HG02798 (cell line): ENCODE measurements at regions not wholly inside any gene's neighbourhood (a gene's known extent, or its start where the extent isn't known, plus 50 kb on each side); places are given as distances from the start of the nearest gene placed in this dataset.
"Not testable (repeated sequence)": the region's sequence is repeated elsewhere in the genome, so short reads cannot be mapped to it uniquely, and the experiment has no call there.

Experiments used
- ATAC-seq: cut with Tn5 transposase; IDR thresholded peaks from one replicate; pipeline ENCODE4 v1.9.1; 2021; ENCODE audit warnings: mild to moderate bottlenecking; ENCODE audit not compliant: unreplicated experiment, poor library complexity

DNA sequence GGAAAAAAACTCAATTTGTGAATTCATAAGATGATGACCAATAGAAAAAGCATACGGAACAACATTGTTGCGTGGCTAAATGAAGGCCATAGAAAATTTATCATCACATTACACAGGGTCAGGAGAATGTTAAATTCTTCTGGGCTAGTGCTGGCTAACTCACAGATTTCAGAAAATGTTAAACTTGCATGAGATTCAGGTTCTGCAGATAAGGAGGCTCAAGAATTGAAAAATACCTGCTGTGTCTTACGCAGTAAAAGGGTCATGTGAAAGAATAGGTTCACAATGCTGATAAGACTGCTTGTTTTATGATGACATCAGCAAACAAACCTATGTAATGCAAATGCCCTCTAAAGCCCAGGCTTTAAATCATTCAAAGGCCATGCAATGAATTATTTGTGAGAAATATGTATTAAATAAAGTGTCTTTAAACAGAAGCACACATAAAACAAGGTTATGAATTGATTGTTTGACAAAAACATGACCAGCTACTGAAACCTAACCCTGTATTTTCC lies 378.8 kb downstream of the USP25 start:
- ATAC-seq: no peak

GRCh38 chr21:16113052-16113715 lies 383.4 kb downstream of the USP25 start:
- no peak for ATAC-seq

- no peak for ATAC-seq
Observed at GRCh38 chr21:16115461-16115860, 385.7 kb downstream of the USP25 start.

DNA sequence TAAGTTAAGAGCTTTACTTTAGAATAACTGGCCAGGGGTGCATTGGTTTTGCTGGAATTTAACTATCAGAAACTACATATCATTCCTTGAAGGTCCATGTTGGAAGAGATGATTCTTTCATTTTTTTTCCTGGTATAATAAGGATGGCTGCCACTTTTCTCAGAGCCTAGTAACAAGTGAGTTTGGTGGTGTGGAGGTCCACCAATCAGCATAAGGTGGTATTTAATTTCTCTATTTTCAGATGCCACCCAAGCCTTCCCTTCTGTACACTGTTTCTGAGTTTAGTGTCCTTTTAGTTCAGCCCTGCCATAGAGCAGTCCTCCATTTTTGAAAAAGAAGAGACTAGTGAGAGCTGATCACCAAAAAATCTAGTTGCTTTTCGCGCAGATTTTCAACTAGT lies 386.3 kb downstream of the USP25 start:
- no peak for ATAC-seq

DNA sequence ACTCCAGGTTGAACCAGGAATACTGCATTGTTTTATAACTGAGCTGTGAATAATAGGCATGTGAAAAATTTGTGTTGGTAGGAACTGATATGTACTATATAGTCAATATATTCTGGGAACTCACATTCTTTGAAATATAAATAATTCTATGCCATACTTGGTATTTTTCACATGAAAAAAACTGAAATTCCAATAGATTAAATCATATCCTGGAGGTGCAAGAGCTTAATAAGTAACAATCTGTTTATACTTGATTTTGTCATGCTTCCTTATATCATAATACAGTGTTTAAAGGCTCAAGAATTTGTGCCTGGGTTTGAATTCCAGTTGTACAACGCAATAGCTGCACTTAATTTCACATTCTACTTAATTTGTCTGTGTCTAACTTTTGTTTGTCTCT lies 387.0 kb downstream of the USP25 start:
- no peak for ATAC-seq

DNA sequence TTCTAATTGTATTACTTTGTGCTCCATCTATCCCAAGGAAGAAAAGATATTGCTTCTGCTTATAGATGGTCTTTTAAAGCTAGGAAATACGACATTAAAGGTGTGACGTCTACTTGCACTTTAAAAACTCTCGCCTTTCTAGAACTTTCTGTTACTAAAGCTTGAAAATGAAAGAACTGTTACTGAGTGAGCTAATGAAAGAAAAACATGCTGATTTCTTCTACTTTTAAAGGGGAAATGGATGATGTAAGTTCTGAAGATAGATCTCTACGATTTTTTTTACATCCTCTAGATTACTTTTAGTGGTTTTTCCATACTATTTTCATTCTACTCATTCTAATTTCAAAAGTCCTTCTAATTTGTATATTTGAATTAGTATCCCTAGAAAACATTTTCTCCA lies 387.5 kb downstream of the USP25 start:
- no peak for ATAC-seq

DNA sequence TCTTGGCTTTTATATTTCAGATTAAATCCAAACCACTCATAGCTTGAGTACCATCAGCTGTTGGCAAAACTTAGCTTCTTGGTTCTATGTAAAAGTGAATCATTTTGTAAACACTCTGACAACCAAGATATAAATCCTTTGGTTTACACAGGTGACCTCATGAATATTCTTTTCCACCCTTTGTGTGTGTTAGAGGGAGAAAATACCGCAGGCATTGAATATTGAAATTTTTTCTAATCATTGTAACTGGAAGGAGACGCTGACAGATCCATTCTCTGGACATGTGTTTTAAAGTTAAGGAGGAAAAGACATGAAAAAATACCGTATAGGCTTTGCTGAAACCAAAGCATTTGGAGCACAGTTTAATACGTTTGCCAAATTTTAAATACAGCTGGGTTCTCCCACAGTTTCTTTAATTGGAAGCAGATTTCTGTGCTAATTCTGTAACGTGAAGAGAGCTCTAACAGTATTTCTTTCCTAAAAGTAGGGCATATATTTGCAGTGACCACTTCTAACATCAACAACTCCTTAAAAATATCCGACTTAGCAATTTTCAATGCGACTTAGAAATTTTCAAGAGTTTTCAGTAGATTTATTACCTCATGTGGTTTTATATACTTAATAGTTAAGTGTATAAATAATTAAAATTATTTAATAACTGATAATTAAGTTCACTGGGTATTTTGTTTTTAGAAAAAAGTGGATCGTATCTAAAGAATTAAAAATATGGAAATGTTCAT lies 388.2 kb downstream of the USP25 start:
- ATAC-seq: no peak

DNA sequence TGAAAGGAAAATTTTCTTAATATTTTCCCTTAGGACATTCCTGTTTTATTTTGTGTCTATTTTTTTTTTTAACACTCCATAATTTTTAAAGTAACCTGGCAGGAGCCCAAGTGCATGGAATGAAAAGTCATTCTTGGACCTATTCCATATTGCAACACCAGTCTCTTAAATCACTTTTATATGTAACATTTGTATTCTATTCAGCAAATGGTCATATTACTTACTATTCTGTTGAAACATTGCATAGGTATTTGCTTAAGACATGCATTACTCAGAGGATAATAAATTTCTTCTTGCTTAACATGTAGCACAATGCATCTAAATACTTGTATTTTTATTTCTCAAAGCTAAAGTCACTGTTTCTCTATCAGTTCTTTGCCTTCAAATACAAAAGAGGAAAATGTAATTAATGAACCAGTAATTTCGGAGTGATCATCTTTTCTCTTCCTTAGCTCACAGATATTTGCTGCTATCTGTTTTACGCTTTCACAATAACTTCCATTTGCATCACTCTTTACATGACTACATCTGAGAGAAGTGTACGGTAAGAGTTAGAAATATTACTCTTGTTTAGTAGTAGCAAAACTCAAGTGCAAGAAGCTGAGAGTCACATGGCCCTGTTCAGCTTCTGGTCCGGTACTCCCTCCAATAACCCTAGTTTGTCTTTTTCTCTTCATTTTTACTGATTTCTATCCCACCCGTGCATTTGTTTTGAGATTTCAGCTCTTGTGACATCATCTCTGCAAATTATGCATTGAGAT lies 394.8 kb downstream of the USP25 start:
- ATAC-seq: no peak

GRCh38 chr21:16125274-16125673 lies 395.5 kb downstream of the USP25 start:
- ATAC-seq: no peak

DNA sequence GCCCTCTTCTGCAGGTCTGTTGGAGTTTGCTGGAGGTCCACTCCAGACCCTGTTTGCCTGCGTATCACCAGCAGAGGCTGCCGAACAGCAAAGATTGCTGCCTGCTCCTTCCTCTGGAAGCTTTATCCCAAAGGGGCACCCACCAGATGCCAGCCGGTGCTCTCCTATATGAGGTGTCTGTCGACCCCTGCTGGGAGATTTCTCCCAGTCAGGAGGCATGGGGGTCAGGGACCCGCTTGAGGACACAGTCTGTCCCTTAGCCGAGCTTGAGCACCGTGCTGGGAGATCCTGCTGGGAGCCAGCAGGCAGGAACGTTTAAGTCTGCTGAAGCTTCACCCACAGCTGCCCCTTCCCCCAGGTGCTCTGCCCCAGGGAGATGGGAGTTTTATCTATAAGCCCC lies 402.7 kb downstream of the USP25 start:
- ATAC-seq: not testable (repeated sequence)

DNA sequence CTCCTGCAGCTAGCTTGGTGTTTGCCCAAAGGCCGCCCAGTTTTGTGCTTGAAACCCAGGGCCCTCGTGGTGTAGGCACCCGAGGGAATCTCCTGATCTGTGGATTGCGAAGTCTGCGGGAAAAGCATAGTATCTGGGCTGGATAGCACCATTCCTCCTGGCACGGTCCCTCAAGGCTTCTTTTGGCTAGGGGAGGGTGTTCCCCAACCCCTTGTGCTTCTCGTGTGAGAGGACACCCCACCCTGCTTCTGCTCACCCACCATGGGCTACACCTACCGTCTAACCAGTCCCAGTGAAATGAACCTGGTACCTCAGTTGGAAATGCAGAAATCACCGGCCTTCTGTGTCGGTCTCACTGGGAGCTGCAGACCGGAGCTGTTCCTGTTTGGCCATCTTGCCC lies 403.5 kb downstream of the USP25 start:
- ATAC-seq: no peak

DNA sequence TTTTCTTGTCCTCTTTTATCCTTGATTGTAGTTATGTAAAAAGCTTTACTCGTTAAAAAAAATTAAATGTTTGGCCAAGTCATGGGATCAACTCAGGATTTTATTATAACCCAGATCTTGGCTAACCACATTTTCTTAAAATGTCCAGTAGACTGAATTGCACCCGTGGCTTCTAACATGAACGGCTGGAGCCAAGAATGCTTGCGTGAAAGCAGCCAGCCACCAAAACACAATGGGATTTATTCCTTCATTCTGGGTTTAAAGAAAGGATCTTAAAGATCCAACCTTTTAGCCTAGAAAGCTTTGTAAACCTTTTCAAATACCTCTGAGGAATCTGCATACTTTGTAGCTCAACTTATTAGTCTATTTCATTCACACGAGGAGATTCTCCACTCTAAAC lies 404.4 kb downstream of the USP25 start:
- ATAC-seq: no peak

- ATAC-seq: no peak
Observed at GRCh38 chr21:16137106-16137505, 407.3 kb downstream of the USP25 start.

GRCh38 chr21:16145052-16145451 lies 415.3 kb downstream of the USP25 start:
- no peak for ATAC-seq

DNA sequence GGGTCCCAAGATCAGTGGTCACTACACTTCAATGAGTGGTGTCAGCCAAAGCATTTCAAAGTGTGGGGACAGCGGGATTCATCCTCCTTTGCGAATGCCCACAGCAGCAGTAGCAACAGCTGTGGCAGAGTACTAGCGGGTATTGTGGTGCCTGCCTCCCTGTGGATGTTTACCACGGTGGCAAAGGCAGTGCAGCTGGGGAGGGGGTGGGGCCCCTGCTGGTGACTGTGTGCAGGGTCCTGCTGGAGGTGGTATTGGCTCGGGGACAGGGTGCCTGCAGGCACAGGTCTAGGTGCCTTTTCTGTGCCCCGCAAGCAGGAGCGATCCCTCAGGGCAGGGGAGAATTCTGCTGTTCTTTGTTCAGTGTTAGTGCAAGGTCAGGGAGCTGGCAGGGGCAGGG lies 415.7 kb downstream of the USP25 start:
- no peak for ATAC-seq

- ATAC-seq: no peak
Observed at GRCh38 chr21:16154321-16154720, 424.5 kb downstream of the USP25 start.

DNA sequence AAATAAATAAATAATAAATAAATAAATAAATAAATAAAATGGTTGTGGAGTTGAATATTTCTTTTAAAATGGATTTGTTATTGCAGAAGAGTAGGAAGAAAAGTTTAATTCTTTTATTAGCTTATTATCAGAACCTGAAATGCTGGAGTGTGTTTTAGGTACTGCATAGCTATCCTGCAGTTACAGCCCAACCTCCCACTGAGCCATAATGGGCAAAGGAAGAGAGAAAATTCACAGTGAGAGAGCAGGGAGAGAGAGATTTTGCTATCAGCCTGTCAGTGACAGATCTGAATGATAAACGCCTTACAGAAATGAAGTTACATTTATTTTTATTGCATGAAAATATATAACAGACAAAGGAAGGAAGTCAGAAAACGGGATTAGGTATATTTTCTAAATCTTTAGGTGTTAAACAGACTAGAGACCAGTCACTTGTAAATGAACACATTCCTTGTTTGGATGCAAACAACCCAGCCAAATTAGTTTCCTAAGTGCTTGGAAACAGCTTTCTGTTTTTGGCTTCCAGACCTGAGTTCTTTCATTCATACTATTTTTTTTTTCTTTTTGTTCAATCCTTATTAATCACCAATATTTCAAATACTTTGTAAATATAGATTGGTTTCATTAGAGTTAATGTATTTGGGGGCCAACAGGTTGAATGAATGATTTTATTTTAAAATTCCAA lies 425.3 kb downstream of the USP25 start:
- no peak for ATAC-seq

GRCh38 chr21:16156841-16157489 lies 427.2 kb downstream of the USP25 start:
- no peak for ATAC-seq

- no peak for ATAC-seq
Observed at GRCh38 chr21:16159213-16159970, 429.6 kb downstream of the USP25 start.
